ENCODE measurements at regions not wholly inside any gene's neighbourhood (a gene's known extent, or its start where the extent isn't known, plus 50 kb on each side); places are given as distances from the start of the nearest gene placed in this dataset.

- TF ChIP-seq CTCF (IDR thresholded peaks at IDR 0.05) = no peak
These were observed 1690.7 kb upstream of the TMEFF2 start for GRCh38 chr2:193885419-193885818.

GRCh38 chr2:193883820-193884219 is 1689.1 kb upstream of the TMEFF2 start:
- H3K4me3 Mint-ChIP-seq = no peak overlapping the region
- DNase-seq = no peak
- H3K9me3 Mint-ChIP-seq = peaks cover 23% of the 10 kb centered on the region
- H3K36me3 Mint-ChIP-seq (ENCODE audit: low read depth) = peaks cover 8% of the 10 kb centered on the region
- H3K4me1 Mint-ChIP-seq = no peaks in the 10 kb centered on the region
- H3K27ac Mint-ChIP-seq = no peak overlapping the region
- no peaks in the 10 kb centered on the region for H3K27me3 Mint-ChIP-seq (ENCODE audit: low read depth, poor library complexity)
- TF ChIP-seq CTCF (IDR thresholded peaks at IDR 0.05) = no peak

More at GRCh38 chr2:193885419-193885818, 1690.7 kb upstream of the TMEFF2 start:
- Mint-ChIP-seq H3K27me3 (ENCODE audit: low read depth, poor library complexity) (no peaks in the 10 kb centered on the region), H3K4me3 (no peak overlapping the region), H3K4me1 (no peaks in the 10 kb centered on the region), H3K9me3 (peaks cover 20% of the 10 kb centered on the region), H3K36me3 (ENCODE audit: low read depth) (peaks cover 8% of the 10 kb centered on the region), H3K27ac (no peak overlapping the region)
- no peak for DNase-seq

- no peak overlapping the region for H3K27ac Mint-ChIP-seq
- H3K9me3 Mint-ChIP-seq = peaks cover 6% of the 10 kb centered on the region
- peaks cover 4% of the 10 kb centered on the region for H3K36me3 Mint-ChIP-seq (ENCODE audit: low read depth)
- no peak for TF ChIP-seq CTCF (IDR thresholded peaks at IDR 0.05)
- no peak for DNase-seq
- no peaks in the 10 kb centered on the region for H3K4me1 Mint-ChIP-seq
- H3K27me3 Mint-ChIP-seq (ENCODE audit: low read depth, poor library complexity) = no peaks in the 10 kb centered on the region
- H3K4me3 Mint-ChIP-seq = no peak overlapping the region
These were observed 1682.2 kb upstream of the TMEFF2 start for GRCh38 chr2:193876980-193877379.

GRCh38 chr2:193869564-193869963 is 1674.8 kb upstream of the TMEFF2 start:
- Mint-ChIP-seq H3K27me3 (ENCODE audit: low read depth, poor library complexity) (no peaks in the 10 kb centered on the region), H3K4me1 (no peaks in the 10 kb centered on the region), H3K9me3 (peaks cover 3% of the 10 kb centered on the region), H3K27ac (no peak overlapping the region), H3K36me3 (ENCODE audit: low read depth) (no peaks in the 10 kb centered on the region), H3K4me3 (no peak overlapping the region)
- DNase-seq = no peak
- no peak for TF ChIP-seq CTCF (IDR thresholded peaks at IDR 0.05)

GRCh38 chr2:193868833-193869232 is 1674.1 kb upstream of the TMEFF2 start:
- no peak for TF ChIP-seq CTCF (IDR thresholded peaks at IDR 0.05)
- DNase-seq = no peak
- H3K36me3 Mint-ChIP-seq (ENCODE audit: low read depth) = no peaks in the 10 kb centered on the region
- no peak overlapping the region for H3K27ac Mint-ChIP-seq
- H3K4me1 Mint-ChIP-seq = no peaks in the 10 kb centered on the region
- H3K4me3 Mint-ChIP-seq = no peak overlapping the region
- peaks cover 3% of the 10 kb centered on the region for H3K9me3 Mint-ChIP-seq
- no peaks in the 10 kb centered on the region for H3K27me3 Mint-ChIP-seq (ENCODE audit: low read depth, poor library complexity)

- TF ChIP-seq CTCF (IDR thresholded peaks at IDR 0.05) = no peak
- no peaks in the 10 kb centered on the region for H3K27me3 Mint-ChIP-seq (ENCODE audit: low read depth, poor library complexity)
- no peaks in the 10 kb centered on the region for H3K4me1 Mint-ChIP-seq
- no peaks in the 10 kb centered on the region for H3K36me3 Mint-ChIP-seq (ENCODE audit: low read depth)
- no peak for DNase-seq
- peaks cover 3% of the 10 kb centered on the region for H3K9me3 Mint-ChIP-seq
- H3K27ac Mint-ChIP-seq = no peak overlapping the region
- no peak overlapping the region for H3K4me3 Mint-ChIP-seq
These were observed 1673.4 kb upstream of the TMEFF2 start for GRCh38 chr2:193868132-193868531.
